GM10266 (cell line): ENCODE measurements at regions not wholly inside any gene's neighbourhood (a gene's known extent, or its start where the extent isn't known, plus 50 kb on each side); places are given as distances from the start of the nearest gene placed in this dataset.
A peak's percentile ranks its signal among the peaks of the same experiment; 100 is the strongest.

Experiments used
- DNase-seq: peaks from one replicate; pipeline ENCODE4 v3.0.0; 2012; ENCODE audit errors: extremely low spot score
- TF ChIP-seq, protein P1 (sequence below): IDR thresholded peaks from 2 replicates; pipeline ENCODE4 v1.5.1; 2012; ENCODE audit warnings: mild to moderate bottlenecking, low read depth; ENCODE audit not compliant: control insufficient read depth, insufficient read depth; ENCODE audit errors: missing control alignments

DNA sequence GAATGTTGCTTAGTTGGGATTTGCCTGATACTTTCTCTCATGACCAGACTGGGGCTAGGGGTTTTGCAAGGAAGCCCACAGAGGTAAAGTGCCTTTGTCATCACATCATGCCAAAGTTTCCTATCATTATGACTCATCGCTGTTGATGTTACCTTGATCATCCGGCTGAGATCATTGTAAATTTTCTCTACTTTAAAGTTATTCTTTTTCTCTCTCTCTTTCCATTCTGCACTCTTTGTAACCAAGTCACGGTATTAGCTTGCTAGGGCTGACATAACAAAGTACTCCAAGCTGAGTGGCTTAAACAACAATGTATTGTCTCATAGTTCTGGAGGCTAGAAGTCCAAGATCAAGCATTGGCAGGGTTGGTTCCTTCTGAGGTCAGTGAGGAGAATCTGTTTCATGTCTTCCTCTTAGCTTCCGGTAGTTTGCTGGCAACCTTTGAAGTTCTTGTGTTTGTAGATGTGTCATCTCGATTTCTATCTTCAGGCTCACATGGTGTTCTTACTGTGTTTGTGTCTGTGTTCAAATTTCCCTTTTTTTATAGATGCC is 113.0 kb downstream of the DTHD1 start:
- DNase-seq: no peak
- TF ChIP-seq, protein P1, sequence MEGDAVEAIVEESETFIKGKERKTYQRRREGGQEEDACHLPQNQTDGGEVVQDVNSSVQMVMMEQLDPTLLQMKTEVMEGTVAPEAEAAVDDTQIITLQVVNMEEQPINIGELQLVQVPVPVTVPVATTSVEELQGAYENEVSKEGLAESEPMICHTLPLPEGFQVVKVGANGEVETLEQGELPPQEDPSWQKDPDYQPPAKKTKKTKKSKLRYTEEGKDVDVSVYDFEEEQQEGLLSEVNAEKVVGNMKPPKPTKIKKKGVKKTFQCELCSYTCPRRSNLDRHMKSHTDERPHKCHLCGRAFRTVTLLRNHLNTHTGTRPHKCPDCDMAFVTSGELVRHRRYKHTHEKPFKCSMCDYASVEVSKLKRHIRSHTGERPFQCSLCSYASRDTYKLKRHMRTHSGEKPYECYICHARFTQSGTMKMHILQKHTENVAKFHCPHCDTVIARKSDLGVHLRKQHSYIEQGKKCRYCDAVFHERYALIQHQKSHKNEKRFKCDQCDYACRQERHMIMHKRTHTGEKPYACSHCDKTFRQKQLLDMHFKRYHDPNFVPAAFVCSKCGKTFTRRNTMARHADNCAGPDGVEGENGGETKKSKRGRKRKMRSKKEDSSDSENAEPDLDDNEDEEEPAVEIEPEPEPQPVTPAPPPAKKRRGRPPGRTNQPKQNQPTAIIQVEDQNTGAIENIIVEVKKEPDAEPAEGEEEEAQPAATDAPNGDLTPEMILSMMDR: no peak

DNA sequence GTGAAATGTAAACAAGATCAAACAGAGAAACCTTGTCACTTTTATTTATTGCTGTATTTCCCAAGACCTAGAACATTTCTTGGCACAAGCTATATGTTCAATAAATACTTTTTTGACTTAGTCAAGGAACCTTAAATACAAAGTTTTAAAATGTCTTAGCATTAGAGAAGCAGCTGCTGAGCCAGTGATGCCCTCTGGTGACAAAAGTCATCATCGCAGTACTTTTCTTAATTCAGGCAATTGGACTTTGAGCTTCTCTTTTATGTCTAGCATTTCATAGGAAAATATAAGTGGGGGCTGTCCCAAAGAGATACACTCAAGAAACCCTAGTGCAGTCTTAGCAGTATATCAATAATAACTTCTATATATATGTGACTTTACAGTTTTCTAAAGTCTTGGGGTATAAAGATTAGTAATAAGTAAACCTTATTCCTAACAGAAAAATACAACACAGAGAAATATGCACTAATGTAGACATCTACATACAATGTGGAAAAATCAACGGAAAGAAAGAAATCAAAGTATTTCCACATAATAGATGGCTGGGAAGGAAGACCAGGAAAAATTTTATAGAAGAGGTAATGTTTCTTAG is 118.4 kb downstream of the DTHD1 start:
- peak; percentile 20 for DNase-seq
- TF ChIP-seq, protein P1: peak; percentile 80

DNA sequence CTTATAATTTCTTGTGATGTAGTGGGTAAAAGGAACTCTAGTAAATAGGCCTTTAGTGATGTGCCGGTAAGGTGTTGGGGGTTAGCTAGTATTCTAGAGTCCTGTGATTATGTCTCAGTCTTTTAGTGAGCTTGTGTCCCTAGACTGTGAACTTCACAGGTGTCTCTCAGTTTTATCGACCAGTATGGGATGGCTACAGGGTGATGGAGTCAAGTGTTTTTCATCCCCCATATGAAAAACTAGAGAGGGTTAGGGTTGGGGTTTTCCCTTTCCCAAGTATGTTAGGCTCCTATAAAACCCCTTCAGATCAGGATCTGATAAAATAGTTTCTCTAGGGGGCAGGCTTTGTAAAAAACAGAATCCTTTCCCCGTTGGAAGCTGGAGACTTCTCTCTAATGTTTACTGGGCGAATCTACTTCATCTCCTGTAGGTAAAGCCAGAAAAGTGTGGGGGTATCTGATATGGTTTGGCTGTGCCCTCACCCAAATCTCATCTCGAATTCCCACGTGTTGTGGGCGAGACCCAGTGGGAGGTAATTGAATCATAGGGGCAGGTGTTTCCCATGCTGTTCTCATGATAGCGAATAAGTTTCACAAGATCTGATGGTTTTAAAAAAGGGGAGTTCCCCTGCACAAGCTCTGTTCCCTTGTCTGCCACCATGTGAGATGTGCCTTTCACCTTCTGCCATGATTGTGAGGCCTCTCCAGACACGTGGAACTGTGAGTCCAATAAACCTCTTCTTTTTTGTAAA is 120.8 kb downstream of the DTHD1 start:
- DNase-seq: no peak
- TF ChIP-seq, protein P1: no peak

DNA sequence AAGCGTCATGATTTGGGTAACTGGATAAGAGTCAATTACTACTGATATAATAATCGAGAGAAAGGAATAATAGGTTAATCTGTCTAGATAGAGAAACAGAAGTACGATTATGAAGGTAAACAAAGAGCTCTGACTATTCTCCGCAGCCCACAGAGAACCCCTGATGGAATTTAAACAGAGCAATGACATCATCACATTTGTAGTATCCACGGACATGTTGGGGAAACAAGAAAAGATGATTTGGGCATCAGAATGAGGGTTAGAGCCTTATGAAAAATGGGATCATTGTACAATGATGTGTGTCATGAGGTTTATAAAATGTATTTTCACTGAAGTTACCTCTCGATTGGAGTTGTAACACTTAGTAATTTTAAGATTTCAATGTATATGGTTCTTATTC is 129.9 kb downstream of the DTHD1 start:
- no peak for DNase-seq
- TF ChIP-seq, protein P1: no peak

DNA sequence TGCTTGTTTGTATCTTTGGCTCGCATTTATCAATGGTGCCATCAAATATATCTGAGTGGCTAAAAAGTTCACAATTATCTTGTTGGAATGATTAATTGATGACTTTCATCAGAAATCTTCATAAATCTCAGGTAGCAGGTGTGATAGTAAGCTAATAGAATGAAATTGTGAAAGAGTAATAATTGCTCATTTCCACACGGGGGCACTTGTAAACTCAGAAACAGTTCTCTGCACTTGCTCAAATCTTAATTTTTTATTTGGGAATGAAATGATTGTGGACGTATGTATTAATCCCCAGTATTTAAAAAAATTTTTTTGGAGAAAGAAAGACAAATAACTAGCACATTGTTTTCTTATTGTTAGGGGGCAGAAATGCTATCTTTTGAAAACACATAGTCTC is 132.8 kb downstream of the DTHD1 start:
- TF ChIP-seq, protein P1: peak; percentile 36
- DNase-seq: no peak

DNA sequence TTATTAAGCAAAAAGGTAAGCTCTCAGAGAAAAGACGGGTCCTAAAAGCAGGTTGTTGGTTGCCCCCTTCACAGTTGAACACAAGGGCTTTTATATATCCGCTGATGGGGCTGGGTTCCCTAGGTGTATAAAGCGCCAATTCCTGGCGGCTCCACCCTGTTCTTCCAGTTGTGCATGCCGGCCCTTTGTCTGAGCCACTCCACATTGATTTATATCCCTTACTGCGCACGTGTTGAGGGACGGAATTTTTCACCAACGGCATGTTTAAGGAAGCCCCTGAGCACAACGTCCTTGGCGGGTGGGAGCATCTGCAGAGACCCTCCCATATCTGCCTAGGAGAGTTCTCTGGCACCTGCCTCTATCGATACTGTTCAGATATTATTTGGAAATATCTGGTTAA is 135.7 kb downstream of the DTHD1 start:
- no peak for DNase-seq
- TF ChIP-seq, protein P1: no peak

DNA sequence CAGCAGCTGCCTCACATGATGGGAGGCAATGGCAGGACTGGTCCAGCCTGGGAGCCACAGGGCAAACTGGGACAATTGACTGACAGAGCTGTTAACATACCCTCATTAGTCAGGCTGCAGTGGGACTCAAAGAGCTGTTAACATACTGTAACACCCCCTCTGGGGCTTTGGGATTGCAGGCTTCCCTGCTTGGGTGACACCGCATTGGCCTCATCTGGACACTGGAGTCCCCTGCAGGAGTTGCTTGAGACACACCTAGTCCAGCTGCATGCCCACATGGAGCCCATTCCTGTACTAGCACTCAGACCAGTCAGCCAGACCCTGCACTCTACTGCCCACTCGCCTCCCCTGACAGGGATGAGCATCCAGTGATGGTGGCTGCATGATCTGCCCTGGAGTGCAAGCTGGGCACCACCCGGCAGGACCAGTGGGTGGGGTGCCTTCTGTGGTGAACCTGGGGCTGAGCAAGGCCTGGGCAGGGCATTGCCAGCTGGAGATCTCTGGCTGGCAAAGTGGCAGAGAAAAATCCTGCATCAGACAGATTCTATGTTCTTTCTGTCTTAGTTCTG is 138.8 kb downstream of the DTHD1 start:
- TF ChIP-seq, protein P1: no peak

More for the DNA sequence above, 138.8 kb downstream of the DTHD1 start:
- DNase-seq: no peak
